ENCODE measurements at regions not wholly inside any gene's neighbourhood (a gene's known extent, or its start where the extent isn't known, plus 50 kb on each side); places are given as distances from the start of the nearest gene placed in this dataset.
"Not testable (repeated sequence)": the region's sequence is repeated elsewhere in the genome, so short reads cannot be mapped to it uniquely, and the experiment has no call there.

DNA sequence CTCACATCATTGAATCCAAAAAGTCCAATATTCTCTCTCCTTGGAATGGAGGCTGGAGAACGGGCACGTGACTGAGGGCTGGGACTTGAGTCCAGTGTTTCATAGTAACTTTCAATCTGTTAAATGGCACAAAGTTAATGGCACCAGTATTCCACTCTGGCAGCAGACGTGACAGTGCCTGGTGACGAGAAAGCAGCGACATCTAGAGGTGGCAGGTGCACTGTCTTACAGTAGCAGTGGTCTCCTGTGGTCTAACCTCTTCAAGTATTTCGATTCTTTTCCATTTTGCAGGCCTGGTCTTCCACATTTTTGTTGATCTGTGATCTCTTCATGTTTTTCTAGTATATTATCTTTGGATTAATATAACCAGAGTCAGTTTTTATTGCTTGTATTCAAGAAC lies 107.1 kb downstream of the OXSM start:
- no peak for DNase-seq

DNA sequence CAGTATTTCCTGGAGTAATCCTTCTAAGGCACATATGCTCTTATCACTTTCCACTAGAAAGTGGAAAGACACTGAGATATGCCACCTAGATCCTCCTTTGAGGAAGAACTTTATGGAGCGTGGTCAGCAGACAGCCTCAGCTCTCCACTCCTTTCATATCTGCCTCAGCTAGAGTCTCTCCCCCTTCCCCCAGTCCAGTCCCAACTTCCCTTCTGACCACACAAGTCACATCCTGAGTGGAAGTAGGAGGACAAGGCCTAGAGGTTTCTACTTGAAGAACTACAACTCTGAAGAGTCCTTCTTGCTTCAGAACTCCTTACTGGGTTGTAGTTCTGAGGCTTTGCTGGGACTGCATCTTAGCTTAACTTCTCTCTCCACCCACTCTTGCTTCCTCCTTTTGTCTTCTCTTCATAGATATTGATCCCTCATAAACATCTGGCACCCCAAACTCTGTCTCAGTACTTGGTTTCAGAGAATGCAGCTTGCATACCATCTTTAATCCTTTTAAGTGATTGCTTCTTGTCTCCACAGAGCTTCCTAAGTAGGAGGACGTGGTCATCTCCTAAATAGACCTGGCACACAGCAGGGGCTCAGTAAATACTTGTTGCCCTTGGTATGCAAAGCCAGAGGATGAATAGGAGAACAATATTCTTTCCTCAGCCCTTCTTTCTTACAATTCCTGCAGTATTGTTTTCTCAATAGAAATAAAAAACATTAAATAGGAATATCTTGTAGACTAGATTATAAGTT lies 109.6 kb downstream of the OXSM start:
- DNase-seq, result no peak

DNA sequence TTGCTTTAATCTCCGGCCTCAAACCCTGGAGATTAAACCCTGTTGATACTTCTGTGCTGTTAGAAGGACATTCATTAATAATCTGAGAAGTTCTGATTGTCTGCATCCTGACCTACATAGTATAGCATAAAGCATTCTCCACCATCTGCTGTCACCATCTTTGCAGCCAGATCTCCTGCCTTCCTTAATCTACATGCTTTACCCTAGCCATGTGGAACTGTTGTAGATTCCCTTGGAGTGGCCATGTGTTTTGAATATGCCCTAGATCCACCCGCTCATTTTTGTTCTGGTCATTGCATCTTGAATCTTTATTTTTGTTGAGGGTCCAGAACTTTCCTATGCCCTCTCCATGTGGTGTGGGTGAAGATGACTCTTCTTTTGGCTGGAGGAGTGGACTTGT lies 110.3 kb downstream of the OXSM start:
- no peak for DNase-seq

DNA sequence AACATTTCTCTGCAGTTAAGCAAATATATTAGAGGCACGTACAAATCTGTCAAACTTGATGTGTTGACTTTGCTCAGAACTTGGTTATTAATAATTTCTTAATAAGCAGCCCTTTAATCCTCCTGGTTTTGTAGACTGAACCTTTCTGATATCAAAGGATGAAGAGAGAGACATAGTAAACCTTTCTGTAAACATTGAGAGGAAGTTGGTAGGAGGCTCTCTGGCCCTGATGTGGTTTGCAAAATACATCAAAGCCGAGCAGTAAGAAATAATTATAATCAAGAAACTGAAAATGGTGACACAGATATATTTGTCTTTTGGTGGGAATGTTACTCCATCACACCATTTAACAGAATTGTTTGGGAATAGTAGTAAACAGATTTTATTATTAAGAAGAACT lies 111.9 kb downstream of the OXSM start:
- DNase-seq, result peak; percentile 21

DNA sequence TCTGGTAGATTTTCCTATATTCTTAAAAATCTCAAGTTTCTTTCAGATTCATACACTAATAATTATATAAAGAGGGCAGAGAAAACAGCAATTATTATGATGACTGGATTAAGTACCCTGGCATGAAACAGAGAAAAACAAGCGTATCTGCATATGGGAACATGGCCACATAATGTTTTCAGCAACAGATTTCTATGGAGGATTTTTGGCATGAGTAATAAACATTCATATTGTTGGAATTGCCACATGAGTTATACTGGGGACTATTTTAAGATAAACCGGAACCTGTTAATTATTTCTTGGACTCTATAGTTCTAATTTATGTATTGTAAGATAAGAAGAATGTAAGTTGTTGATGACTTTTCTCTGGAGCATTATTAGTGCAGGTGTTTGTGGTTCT lies 112.7 kb downstream of the OXSM start:
- no peak for DNase-seq

DNA sequence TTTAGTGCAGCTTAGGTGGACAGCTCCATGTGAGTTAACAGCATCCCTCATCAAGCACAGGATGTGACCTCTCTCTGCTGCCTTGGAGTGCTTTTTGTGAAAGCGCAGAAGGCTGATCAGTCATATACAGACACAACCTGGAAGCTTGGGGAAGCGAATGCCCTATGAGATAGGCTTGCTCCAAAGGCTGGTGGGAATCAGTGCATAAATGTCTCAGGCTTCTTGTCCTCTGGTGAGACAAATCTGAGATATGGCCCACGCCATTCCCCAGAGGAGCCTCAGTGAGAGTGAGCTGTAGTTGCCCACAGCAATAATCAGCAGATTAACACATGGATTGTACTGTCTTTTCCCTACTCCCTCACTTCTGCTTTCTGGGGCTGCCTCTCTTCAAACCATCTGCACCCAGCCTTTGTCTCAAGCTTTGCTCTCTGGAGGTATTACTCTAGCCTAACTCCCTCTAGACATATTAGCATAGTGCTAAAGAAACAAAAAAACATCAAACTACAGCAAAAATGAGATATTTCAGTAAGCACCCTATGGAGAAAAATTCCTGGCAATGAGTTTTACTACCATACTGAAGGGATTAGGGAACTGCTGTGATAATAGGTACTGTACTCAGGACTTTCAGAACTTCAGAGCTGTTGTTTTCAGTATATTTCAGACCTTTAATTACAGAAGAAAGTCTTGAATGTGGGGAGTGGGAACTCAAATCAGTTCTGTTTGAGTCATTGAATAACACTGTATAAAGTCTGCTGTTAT lies 113.7 kb downstream of the OXSM start:
- no peak for DNase-seq

DNA sequence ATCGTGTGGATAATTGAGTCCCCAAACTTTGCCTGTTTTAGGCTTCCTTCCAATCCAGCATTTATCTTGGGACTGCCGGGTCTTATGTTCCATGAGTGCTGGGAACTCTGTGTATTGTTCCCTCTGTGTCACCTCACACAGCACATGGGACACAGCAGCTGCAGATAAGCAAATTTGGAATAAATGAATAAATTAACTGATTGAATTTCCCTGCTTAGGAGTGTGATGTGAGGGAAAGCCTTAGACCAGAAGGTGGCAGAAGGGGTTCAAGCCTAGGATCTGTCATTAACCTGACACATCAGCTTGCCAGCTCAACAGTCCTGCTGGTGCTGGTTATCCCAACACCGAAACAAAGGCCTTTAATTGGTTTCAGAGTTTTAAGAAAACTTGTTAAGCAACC lies 114.3 kb downstream of the OXSM start:
- no peak for DNase-seq

DNA sequence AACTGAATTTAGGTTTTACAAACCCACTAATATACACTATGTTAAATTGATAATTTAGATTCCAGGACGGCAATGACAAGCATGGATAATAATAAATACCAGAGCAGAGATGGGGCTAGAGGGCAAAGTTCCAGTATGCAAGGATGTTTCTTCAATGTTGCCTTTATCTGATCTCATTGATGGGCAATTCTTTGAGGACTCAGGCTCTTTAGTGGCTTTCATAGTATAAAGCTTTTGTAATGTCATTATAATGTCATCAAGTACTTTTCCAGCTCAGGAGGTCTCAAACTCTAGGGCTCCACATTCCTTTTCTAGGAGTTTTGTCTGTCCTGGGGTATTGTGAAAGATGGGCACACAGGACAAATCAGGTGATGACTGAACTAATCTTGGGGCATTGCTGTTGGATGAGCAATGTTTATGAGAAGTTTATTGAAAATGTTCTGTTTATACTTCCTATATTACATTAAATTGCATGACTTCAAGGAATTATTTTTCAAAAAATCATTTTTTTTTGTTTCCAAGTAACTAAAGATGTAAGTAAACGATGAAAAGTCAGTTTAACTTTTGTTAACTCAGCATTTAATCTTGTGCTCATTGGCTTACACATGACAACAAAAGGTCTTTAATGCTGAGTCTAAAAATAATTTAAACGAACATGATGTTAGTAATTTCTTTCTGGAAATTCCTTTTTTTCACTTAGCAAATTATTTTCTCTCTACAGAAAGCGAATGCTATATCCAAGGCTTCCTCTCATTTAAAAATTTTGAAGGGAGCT lies 116.4 kb downstream of the OXSM start:
- DNase-seq, result no peak

DNA sequence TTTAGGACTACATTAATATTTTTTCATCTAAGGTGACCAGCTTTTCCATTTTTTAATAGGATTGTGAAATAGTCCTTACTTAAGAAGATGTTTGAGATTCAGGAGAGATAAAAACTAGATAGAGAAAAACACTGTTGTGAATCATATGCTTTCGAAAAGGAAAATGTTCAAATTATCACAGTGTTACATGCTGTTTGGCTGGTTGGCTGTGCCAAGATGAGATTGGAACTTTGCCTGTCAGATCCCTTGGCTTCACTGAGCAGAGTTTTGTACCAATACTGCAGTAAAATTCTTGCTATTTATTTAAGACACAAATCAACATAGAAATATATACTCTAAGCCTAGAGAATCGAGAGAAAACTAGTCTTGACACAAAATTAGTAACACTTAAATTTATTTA lies 117.2 kb downstream of the OXSM start:
- no peak for DNase-seq

DNA sequence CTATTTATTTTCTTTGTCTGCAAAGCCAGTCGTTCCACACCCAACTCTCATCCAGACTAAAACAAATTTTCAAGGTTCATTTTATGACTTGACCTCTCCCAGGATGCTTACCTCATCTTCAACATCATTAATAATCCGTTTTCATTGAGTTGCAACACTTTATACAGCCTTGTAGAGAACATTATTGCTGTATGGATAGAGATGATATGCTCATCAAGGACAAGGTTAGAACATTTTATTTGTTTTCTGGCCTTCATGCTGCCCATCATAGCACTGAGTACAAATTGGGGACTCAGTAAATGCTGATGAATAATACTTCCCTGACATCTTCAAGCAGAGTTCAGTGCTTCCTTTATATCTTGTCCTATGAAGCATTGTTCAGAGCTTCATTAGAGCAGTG lies 120.2 kb downstream of the OXSM start:
- no peak for DNase-seq

DNA sequence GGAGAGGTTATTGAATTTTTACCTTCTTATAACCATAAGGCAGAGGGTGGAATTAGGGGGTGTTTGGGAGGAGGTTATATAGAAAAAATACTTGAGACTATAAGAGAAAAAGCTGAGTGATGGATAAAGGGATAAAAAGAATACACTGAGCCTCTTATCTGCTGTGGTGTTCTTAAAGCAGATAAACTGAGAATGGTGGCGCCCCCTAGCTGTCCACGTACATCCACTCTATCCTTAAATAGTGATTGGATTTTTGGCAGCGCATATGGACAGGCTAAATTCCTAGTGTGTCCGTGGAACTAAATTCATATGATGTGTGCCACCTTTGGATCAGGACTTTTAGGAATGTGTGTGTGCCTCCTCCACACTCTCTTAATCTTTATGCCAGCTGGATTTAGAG lies 121.1 kb downstream of the OXSM start:
- peak; percentile 30 for DNase-seq

DNA sequence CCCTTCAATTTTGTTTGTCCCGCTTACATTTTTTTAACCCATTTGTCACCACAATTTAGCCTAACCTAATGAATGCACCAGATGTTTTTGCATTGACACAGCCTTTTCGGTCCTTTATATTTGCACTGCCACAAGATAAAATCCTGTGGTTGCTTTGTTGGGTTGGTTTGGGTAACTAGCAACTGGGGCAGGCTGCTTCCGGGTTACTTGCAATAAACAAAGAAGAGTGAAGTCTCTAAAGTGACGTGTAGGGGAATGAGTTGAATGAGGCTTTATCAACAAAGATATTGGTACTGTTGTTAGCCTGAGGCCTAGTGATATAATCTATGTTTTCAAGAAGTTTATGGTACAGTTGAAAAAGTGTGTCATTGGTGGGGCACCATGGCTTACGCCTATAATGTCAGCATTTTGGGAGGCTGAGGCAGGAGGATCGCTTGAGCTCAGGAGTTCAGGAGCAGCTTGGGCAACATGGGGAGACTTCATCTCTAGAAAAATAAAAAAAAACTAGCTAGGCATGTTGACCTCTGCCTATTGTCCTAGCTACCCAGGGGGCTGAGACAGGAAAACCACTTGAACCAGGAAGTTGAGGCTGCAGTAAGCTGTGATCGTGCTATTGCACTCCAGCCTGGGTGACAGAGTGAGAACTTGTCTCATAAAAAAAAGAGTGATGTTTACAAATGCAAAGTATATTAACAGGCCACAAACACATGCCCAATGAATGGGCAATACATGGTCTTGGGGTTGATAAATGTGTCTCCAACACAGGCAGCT lies 121.8 kb downstream of the OXSM start:
- DNase-seq, result peak; percentile 67

DNA sequence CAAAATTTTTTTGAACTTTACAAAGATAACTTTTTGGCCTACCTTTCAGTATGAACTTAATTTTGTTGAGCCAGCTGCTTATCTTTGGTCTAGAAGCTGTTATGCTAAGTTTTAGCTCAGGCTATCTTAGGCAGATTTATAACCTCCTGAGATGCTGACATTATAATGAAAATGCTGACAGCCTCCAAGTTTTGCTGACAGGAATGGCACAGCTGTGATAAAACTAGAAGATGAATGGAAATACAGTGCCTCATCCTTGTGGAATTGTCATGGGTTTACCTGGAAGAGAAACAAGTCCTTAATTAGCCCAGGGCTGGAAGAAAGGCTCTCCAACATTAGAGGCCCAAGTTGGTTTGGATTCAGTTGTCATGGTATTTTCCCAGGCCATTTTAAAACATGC lies 123.3 kb downstream of the OXSM start:
- no peak for DNase-seq

DNA sequence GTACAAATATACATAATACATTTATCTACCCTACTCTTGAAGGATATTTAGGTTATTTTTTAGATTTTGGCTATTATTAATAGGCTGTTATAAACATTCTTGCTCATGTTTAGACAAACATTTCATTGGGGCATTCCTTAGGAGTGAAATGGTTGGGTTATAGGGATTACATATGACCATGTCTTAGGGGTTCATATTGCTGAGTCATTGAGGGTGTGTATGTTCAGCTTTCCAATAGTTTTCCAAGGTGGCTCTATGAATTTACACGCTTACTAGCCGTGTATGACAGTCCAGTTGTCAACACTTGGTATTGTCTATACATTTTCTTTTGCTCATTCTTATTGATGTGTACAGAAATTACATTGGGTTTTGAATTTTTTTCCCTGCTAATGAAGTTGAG lies 125.8 kb downstream of the OXSM start:
- DNase-seq, result no peak

DNA sequence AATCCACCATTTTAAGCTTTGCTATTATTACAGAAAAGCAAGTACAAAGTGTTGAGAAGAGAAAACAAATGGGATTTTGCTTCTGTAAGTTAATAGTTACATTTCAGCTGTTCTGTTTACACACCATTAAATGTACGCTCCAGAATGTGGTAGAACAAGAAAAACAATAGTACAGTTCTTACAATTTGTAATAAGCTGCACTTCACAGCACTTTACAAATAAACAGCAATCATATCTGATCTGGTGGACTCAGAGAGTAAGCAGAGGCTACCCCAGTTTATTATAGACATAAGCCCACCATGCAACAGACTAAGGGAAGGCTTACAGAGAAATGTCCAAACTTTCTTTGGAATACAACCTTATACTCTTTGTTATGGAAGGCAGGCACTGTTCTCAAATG lies 126.4 kb downstream of the OXSM start:
- DNase-seq, result no peak

DNA sequence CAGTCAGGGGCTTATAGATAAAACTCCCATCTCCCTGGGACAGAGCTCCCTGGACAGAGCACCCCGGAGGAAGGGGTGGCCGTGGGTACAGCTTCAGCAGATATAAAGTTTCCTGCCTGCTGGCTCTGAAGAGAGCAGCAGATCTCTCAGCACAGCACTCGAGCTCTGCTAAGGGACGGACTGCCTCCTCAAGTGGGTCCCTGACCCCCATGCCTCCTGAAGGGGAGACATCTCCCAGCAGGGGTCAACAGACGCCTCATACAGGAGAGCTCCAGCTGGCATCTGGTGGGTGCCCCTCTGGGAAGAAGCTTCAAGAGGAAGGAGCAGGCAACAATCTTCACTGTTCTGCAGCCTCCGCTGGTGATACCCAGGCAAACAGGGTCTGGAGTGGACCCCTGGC lies 142.1 kb downstream of the OXSM start:
- not testable (repeated sequence) for DNase-seq

DNA sequence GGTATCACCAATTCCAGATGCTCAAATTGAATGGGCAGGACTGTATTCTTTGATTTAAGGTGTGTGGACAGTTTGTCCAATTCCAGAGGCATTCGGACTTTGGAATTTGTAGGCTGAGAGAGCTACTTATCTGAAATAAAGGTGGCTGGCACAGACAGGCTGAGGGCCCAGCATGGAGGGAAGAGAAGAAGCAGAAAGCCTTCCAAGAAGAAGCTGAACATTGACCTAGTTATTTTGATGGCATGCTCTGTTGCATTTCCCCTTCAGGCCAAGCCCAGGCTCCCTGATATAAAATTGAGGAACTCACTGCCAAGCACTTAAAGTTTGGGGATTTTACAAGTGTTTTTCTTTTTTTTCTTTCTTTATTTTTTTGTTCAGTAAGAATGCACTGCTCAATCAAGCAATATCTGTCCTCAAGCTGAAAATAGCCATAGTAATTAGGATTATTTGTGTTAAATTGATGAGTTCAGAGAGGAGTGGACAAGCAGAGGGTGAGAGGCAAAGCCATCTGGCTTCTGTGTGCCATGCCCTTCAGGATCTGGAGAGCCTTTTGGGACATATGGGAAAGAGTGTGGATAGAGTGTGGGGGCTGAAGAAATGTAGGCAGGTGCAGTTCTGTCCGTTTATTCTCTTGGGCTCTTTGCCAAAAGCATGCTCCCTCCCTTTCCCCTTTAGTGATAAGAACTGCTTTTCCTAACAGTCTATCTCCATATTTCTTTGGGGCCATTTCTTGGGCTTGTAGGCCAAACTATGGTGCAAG lies 148.9 kb downstream of the OXSM start:
- no peak for DNase-seq

DNA sequence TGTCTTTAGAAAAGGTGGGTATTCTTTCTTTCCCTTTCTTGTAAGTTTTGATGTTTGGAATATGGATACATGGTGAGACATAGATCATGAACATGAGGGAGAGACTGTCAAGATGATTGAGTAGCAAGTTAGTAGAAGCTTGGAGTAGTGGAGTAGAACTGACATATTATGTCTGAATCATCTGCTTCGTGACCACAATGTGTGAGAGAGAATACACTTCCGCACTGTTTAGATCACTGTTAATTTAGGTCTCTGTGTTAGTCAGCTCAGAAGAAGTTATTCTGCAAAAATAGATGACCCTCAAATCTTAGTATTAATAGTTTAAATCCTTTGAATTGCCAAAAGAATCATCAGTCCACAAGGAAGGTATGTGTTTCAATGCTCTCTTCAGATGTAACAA lies 151.0 kb downstream of the OXSM start:
- DNase-seq, result no peak

DNA sequence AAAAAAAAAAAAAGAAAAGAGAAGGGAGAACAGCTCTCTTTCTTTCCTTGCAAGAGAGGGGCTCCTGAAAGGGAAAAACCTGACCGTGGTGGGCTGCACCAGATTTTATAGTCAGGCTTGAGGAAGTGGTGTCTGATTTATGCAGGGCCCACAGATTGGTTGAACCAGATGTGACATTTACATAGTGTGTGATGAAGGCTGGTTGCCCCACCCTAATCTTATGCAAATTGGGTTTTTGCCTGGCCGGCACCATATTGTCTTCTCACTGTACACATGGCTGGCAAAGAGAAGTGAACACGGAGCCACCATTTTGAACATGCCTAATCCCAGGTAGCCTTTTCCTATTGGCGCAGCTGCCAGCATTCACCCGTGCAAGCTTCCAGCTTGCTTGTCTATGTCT lies 154.4 kb downstream of the OXSM start:
- no peak for DNase-seq

DNA sequence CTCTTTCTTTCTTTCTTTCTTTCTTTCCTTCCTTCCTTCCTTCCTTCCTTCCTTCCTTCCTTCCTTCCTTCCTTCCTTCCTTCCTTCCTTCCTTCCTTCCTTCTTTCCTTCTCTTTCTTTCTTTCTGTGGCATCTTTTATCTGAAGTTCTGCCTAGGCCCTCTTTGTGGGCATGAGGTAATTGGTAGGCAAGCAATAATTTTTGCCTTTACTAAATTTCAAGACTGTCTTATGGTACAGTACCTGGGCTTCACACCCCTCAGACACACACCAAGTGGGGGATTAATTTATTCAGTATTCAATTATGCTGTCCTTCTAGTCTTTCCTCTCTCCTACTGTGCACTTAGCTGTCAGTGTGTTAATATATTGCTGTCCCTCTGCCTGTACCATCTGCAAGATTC lies 155.5 kb downstream of the OXSM start:
- no peak for DNase-seq

DNA sequence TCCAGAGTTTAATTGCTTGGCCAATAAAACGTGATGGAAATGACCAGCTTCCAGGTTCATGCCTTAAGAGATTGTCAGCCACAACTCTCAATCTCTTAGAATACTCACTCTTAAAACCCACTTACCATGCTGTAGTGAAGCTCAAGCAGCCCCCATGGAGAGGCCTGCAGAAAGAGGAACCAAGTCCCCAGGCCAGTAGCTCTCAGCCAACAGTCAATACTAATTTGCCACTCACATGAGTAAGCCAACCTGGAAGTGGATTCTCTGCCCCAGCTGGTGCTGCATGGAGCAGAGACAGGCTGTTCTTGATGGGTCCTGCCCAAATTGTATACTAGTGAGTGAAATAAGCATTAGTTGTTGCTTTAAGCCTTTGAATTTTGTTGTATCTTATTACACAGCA lies 155.9 kb downstream of the OXSM start:
- DNase-seq, result no peak

DNA sequence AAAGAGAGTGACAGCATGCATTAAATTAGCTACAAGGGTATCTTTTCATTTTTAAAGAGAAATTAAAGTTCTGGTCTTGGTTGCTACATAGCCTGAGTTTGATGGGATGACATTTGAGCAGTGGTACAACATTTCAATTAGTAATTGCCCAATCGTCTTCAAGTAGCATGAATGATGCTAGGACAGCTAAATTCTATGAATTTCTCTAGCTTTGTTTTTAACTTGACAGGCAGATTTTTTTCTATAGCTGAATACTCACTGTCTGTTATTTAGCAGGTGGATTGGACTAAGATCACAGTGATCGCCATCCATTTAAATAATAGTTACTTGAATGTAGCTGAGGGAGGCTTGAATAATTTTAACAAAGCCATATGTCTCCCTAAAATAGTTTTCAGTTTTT lies 162.2 kb downstream of the OXSM start:
- DNase-seq, result no peak
